ENCODE measurements at regions not wholly inside any gene's neighbourhood (a gene's known extent, or its start where the extent isn't known, plus 50 kb on each side); places are given as distances from the start of the nearest gene placed in this dataset.

GRCh38 chr11:122414406-122415018 is 241.0 kb upstream of the UBASH3B start:
- TF ChIP-seq CTCF (IDR thresholded peaks at IDR 0.05): no peak
- no peak for TF ChIP-seq RAD21 (conservative IDR thresholded peaks at IDR 0.05 in 1 of 2, IDR thresholded peaks at IDR 0.05 in 1 of 2)
- no peak for TF ChIP-seq CEBPB (IDR thresholded peaks at IDR 0.05)
- TF ChIP-seq RFX5 (IDR thresholded peaks at IDR 0.05): no peak
- TF ChIP-seq POLR2A (IDR thresholded peaks at IDR 0.05; ENCODE audit: low read length): no peak
- TF ChIP-seq POLR2AphosphoS2 (conservative IDR thresholded peaks at IDR 0.05; ENCODE audit: low read length): no peak
- no peak for TF ChIP-seq NR3C1 (IDR thresholded peaks at IDR 0.05)
- no peak for TF ChIP-seq CHD4 (IDR thresholded peaks at IDR 0.05; ENCODE audit: borderline replicate concordance)
- TF ChIP-seq JUN (IDR thresholded peaks at IDR 0.05): no peak
- no peak for TF ChIP-seq ZNF302 (CRISPR knock-in tag; IDR thresholded peaks at IDR 0.05)
- no peak for TF ChIP-seq ESRRA (IDR thresholded peaks at IDR 0.05; ENCODE audit: borderline replicate concordance, low read length)
- TF ChIP-seq BCL3 (IDR thresholded peaks at IDR 0.05): no peak
- no peak for TF ChIP-seq SMC3 (IDR thresholded peaks at IDR 0.05)

All from A549 (cell line).